ENCODE measurements at regions not wholly inside any gene's neighbourhood (a gene's known extent, or its start where the extent isn't known, plus 50 kb on each side); places are given as distances from the start of the nearest gene placed in this dataset.

DNA sequence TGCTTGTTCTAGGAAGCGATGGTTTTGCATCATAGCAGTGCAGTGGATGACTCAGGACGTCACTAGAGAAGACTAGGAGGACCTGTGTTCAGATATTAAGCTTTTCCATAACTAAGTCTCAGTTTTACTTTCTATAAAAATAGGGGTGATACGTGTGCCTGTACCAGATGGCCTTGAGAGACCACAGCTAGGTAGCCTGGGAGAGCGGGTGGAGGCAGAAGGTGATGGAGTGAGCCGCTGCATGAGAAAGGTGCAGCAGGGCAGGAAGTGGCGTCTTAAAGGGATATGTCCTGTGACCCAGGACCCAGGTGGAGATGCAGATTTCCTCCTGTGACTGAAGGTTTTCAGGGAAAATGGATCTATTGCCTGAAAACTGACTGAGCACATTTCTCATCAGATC lies 304.9 kb downstream of the CDC14C start:
- TF ChIP-seq EZH2 (IDR thresholded peaks at IDR 0.05; ENCODE audit: low read depth) (no peak), CTCF (conservative IDR thresholded peaks at IDR 0.05) (no peak)

All from PC-9 (cell line).